Keratinocyte (primary cell): ENCODE measurements at regions not wholly inside any gene's neighbourhood (a gene's known extent, or its start where the extent isn't known, plus 50 kb on each side); places are given as distances from the start of the nearest gene placed in this dataset.

Source experiments
- DNase-seq: peaks from one replicate; pipeline ENCODE4 v3.0.0-alpha.2; 2011; ENCODE audit warnings: low read depth, missing footprints, low spot score
- FAIRE-seq: peaks from 2 replicates; lab custom pipeline; 2011; peaks lifted over from hg19 to GRCh38; lab: Jason Lieb, UNC
- H2AFZ ChIP-seq: 2 replicates; pipeline ENCODE4 v1.6.0; 2012; ENCODE audit warnings: low read length, control low read depth, inconsistent platforms; ENCODE audit not compliant: control insufficient read depth
- H3K27ac ChIP-seq: 2 replicates; pipeline ENCODE4 v1.5.1; 2011; ENCODE audit warnings: low read length; ENCODE audit not compliant: control insufficient read depth, insufficient read depth
- H3K27me3 ChIP-seq: 3 replicates; pipeline ENCODE4 v1.6.0; 2011; ENCODE audit warnings: low read length; ENCODE audit not compliant: control insufficient read depth, insufficient read depth; ENCODE audit errors: extremely low read depth
- H3K36me3 ChIP-seq, 2 experiments: 2 replicates in 1 of 2; 3 replicates in 1 of 2; pipeline ENCODE4 v1.5.1; 2011; ENCODE audit warnings: low read length in 2 of 2, mild to moderate bottlenecking in 1 of 2; ENCODE audit not compliant: control insufficient read depth in 2 of 2, insufficient read depth in 2 of 2; ENCODE audit errors: extremely low read depth in 1 of 2
- H3K4me1 ChIP-seq: 3 replicates; pipeline ENCODE4 v1.5.1; 2011; ENCODE audit warnings: low read length; ENCODE audit not compliant: control insufficient read depth, insufficient read depth; ENCODE audit errors: extremely low read depth
- H3K4me2 ChIP-seq: 3 replicates; pipeline ENCODE4 v1.6.0; 2011; ENCODE audit warnings: low read depth, low read length; ENCODE audit not compliant: control insufficient read depth, insufficient read depth; ENCODE audit errors: extremely low read depth
- H3K4me3 ChIP-seq, 3 experiments: fragments of 200-600 bp in 1 of 3; sonication (generic) in 1 of 3; 2 replicates in 2 of 3; 3 replicates in 1 of 3; pipeline ENCODE4 v1.5.1; 2011 to 2016; ENCODE audit warnings: low read length in 3 of 3, mild to moderate bottlenecking in 3 of 3, control low read depth in 2 of 3, inconsistent platforms in 1 of 3, low read depth in 1 of 3, mixed read lengths in 1 of 3, mixed run types in 1 of 3, moderate library complexity in 1 of 3; ENCODE audit not compliant: control insufficient read depth in 2 of 3, insufficient read depth in 2 of 3; ENCODE audit errors: extremely low read depth in 1 of 3
- H3K79me2 ChIP-seq: 2 replicates; pipeline ENCODE4 v1.6.0; 2012; ENCODE audit warnings: low read length; ENCODE audit not compliant: control insufficient read depth, insufficient read depth
- H3K9ac ChIP-seq: 3 replicates; pipeline ENCODE4 v1.6.0; 2011; ENCODE audit warnings: low read length; ENCODE audit not compliant: control insufficient read depth, insufficient read depth; ENCODE audit errors: extremely low read depth
- H3K9me1 ChIP-seq: 3 replicates; pipeline ENCODE4 v1.6.0; 2011; ENCODE audit warnings: low read length; ENCODE audit not compliant: control insufficient read depth, insufficient read depth; ENCODE audit errors: extremely low read depth
- H3K9me3 ChIP-seq: 2 replicates; pipeline ENCODE4 v1.5.1; 2012; ENCODE audit warnings: low read depth, low read length; ENCODE audit not compliant: control insufficient read depth
- H4K20me1 ChIP-seq: 3 replicates; pipeline ENCODE4 v1.6.0; 2011; ENCODE audit warnings: low read length; ENCODE audit not compliant: control insufficient read depth, insufficient read depth; ENCODE audit errors: extremely low read depth
- EZH2 ChIP-seq: IDR thresholded peaks from one replicate; pipeline ENCODE4 v1.6.1; 2012; ENCODE audit warnings: inconsistent platforms, mild to moderate bottlenecking, low read length, moderate library complexity
- dilution Hi-C: fragments of 300-500 bp; cut with MboI; formaldehyde crosslinking; loops from one replicate; pipeline ENCODE4 v1.7.0; 2020; ENCODE audit warnings: low sequenced_read_pairs; ENCODE audit not compliant: extremely low pct_ligation_motif_present
- TF ChIP-seq, protein P1 (sequence below), 3 experiments: IDR thresholded peaks in 1 of 3; conservative IDR thresholded peaks in 1 of 3; optimal IDR thresholded peaks in 1 of 3; 2 replicates in 2 of 3; 3 replicates in 1 of 3; pipeline versions ENCODE3 to v1.5.1; 2011; ENCODE audit warnings: low read length in 3 of 3, mild to moderate bottlenecking in 3 of 3, moderate library complexity in 2 of 3, control low read depth in 1 of 3, inconsistent platforms in 1 of 3; ENCODE audit not compliant: insufficient read depth in 2 of 3; ENCODE audit errors: extremely low read depth in 1 of 3

- no peak for DNase-seq
- Histone ChIP-seq H3K79me2 (no peaks in the 10 kb centered on the region), H3K36me3 (no peaks in the 10 kb centered on the region), H3K9ac (no peak overlapping the region), H3K4me3 (no peak overlapping the region), H3K4me1 (peaks cover 9% of the 10 kb centered on the region), H3K27ac (no peak overlapping the region), H4K20me1 (no peaks in the 10 kb centered on the region), H2AFZ (no peak overlapping the region), H3K27me3 (peaks cover 3% of the 10 kb centered on the region), H3K9me3 (no peaks in the 10 kb centered on the region), H3K9me1 (no peaks in the 10 kb centered on the region), H3K4me2 (no peak overlapping the region)
- dilution Hi-C loops, result no loop called here
- TF ChIP-seq, protein P1, sequence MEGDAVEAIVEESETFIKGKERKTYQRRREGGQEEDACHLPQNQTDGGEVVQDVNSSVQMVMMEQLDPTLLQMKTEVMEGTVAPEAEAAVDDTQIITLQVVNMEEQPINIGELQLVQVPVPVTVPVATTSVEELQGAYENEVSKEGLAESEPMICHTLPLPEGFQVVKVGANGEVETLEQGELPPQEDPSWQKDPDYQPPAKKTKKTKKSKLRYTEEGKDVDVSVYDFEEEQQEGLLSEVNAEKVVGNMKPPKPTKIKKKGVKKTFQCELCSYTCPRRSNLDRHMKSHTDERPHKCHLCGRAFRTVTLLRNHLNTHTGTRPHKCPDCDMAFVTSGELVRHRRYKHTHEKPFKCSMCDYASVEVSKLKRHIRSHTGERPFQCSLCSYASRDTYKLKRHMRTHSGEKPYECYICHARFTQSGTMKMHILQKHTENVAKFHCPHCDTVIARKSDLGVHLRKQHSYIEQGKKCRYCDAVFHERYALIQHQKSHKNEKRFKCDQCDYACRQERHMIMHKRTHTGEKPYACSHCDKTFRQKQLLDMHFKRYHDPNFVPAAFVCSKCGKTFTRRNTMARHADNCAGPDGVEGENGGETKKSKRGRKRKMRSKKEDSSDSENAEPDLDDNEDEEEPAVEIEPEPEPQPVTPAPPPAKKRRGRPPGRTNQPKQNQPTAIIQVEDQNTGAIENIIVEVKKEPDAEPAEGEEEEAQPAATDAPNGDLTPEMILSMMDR (optimal IDR thresholded peaks at IDR 0.05 in 1 of 3, IDR thresholded peaks at IDR 0.05 in 1 of 3, conservative IDR thresholded peaks at IDR 0.05 in 1 of 3; ENCODE audit: extremely low read depth in 1 of 3, insufficient read depth in 2 of 3, low read length in 3 of 3), result no peak
- no peak for TF ChIP-seq EZH2
- no peak for FAIRE-seq
These were observed 1009.4 kb downstream of the TYW1 start for GRCh38 chr7:68005992-68006391.

DNA sequence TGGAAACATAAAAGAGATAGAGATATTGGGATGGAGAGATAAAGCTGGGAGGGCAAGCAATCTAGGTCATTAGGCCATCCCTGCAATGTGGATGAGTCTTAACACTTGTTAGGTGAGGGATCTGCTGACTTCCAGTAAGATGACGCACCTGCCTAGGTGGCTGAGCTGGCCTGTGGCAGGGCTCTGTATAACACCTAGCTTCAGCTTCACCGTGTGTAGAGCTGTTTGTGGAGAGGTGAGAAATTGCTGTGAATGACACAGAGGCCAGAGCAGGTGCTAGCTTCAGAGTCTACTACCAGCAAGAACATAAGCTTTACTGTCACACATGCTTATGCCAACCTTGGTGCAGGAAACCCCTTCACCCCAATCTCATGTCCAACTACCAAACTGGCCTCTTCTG is 1010.0 kb downstream of the TYW1 start:
- H3K9me3 ChIP-seq, result no peaks in the 10 kb centered on the region
- no peak overlapping the region for H3K4me2 ChIP-seq
- H2AFZ ChIP-seq, result no peak overlapping the region
- no peaks in the 10 kb centered on the region for H3K9me1 ChIP-seq
- H3K4me1 ChIP-seq, result peaks cover 9% of the 10 kb centered on the region
- no peak overlapping the region for H3K9ac ChIP-seq
- H3K4me3 ChIP-seq, result no peak overlapping the region
- no peaks in the 10 kb centered on the region for H3K36me3 ChIP-seq
- H3K79me2 ChIP-seq, result no peaks in the 10 kb centered on the region
- dilution Hi-C loops, result no loop called here
- FAIRE-seq (no peak), DNase-seq (no peak)
- TF ChIP-seq, protein P1 (optimal IDR thresholded peaks at IDR 0.05 in 1 of 3, IDR thresholded peaks at IDR 0.05 in 1 of 3, conservative IDR thresholded peaks at IDR 0.05 in 1 of 3; ENCODE audit: extremely low read depth in 1 of 3, insufficient read depth in 2 of 3, low read length in 3 of 3), result no peak
- no peak for TF ChIP-seq EZH2
- H3K27me3 ChIP-seq, result peaks cover 3% of the 10 kb centered on the region
- no peak overlapping the region for H3K27ac ChIP-seq
- H4K20me1 ChIP-seq, result no peaks in the 10 kb centered on the region
